Fibroblast of peridontal ligament (primary cell): ENCODE measurements at regions not wholly inside any gene's neighbourhood (a gene's known extent, or its start where the extent isn't known, plus 50 kb on each side); places are given as distances from the start of the nearest gene placed in this dataset.

Source experiments
- DNase-seq: peaks from one replicate; pipeline ENCODE4 v3.0.0-alpha.2; 2010; ENCODE audit errors: extremely low read depth

GRCh38 chr9:91023741-91024140 is 222.1 kb downstream of the SYK start:
- DNase-seq = no peak

DNA sequence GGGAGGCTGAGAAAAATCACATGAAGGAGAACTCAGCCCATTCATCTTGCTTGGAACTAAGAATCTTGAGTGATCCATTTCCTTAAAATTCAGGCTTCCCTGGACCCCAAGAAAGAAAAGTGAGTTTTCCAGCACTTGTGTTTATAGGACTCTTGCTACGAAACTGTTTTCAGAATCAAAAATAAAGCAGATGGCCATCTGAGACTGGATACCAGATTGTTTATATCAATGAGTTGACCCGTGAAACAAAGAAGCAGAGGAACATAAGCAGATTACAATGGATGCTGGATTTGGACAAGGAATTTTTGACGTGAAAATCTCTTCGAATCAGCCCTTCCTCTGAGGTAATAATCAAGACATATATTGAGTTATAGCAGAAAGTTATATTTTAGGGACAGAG is 223.2 kb downstream of the SYK start:
- no peak for DNase-seq

- DNase-seq = no peak
These were observed 224.2 kb downstream of the SYK start for GRCh38 chr9:91025856-91026255.

- no peak for DNase-seq
These were observed 224.6 kb downstream of the SYK start for GRCh38 chr9:91026266-91026665.

- DNase-seq = no peak
These were observed 225.4 kb downstream of the SYK start for GRCh38 chr9:91027005-91027404.

- DNase-seq = no peak
These were observed 226.7 kb downstream of the SYK start for GRCh38 chr9:91028166-91028827.

DNA sequence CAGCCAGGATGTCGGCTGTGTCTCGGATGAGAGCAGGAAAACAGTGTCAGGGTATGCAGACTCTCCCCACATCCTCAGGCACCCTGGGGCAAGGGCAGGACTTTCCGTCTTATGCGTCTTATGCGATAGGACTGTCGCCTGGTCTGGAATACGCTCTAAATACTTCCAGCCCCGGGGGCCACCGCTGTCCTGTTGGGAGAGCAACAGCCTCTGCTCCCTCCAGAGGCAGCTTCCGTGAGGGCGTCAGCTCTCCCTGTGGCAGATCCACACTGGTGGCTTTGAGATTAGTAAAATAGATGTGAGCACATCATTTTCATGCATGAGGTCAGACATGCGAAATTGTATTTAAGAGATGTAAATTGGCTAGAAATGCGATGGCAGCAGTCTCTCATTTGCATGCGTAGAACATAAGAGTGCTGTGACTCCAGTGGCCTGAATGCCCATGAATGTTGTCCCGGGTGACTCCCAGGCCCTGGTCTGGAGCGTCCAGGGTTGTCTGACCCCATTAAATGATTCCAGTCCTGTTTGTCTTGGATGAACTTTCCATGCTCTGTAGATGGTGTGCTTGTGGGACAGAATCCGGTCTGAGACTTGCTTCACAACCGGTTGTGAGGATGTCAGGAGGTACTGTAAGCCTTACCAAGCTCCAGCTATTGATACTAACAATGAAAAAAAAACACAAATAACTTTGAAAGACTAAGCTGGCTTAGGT is 228.2 kb downstream of the SYK start:
- no peak for DNase-seq

- DNase-seq = no peak
These were observed 230.5 kb downstream of the SYK start for GRCh38 chr9:91032121-91032531.

DNA sequence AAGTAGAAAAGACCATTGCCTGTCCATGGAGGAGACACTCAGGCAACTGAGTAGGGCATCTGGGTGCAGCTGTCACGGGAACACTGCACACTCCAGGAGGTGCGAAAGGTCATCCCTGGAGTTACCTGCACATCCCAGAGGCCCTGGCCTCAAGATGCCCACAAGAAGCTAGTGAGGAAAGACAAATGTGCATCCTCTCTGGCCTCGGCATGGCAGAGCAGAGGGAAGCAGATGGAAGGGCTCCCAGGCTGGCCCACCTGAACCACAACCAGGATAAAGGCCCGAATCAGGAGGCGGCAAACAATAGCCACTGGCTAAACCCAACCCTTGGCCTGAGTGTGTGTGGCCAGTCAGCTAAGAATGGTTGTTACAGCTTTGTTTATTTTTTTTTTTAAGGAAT is 231.7 kb downstream of the SYK start:
- DNase-seq = no peak

GRCh38 chr9:91033797-91034196 is 232.2 kb downstream of the SYK start:
- DNase-seq = no peak

- DNase-seq = no peak
These were observed 232.9 kb downstream of the SYK start for GRCh38 chr9:91034521-91034920.

GRCh38 chr9:91034976-91035824 is 233.6 kb downstream of the SYK start:
- DNase-seq = no peak

- no peak for DNase-seq
These were observed 234.2 kb downstream of the SYK start for GRCh38 chr9:91035825-91036208.

GRCh38 chr9:91036356-91036755 is 234.7 kb downstream of the SYK start:
- no peak for DNase-seq

DNA sequence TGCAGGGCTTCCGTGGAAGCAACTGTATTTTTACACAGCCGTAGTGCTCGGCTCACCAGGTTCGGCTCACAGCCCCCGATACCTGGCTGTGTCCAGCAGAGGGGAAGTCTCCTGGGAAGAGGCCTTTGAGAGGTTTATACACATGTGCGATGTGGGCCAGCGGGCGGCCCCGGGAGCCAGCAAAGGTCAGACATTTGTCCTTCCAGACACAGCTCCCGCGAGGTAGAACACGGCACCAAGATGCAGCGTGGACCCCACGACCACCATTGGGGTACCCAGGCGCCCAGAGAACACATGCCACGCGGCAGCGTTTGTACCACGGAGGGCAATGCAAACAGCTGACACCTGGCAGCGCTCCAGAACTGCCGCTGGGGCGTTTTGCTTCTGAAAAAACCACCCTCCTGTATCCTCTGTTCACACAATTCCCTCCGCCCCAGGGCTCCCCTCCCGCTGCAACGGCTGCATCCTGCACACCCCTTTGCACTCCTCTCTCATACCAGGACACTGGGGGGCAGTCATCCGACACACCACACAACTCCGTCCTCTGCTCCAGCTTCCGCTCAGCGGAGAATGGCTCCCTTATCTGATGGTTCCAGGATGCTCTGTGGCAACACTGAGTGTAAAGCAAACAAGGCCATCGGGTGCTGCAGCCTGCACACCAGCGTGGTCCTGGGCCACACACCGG is 235.3 kb downstream of the SYK start:
- peak; percentile 81 for DNase-seq

DNA sequence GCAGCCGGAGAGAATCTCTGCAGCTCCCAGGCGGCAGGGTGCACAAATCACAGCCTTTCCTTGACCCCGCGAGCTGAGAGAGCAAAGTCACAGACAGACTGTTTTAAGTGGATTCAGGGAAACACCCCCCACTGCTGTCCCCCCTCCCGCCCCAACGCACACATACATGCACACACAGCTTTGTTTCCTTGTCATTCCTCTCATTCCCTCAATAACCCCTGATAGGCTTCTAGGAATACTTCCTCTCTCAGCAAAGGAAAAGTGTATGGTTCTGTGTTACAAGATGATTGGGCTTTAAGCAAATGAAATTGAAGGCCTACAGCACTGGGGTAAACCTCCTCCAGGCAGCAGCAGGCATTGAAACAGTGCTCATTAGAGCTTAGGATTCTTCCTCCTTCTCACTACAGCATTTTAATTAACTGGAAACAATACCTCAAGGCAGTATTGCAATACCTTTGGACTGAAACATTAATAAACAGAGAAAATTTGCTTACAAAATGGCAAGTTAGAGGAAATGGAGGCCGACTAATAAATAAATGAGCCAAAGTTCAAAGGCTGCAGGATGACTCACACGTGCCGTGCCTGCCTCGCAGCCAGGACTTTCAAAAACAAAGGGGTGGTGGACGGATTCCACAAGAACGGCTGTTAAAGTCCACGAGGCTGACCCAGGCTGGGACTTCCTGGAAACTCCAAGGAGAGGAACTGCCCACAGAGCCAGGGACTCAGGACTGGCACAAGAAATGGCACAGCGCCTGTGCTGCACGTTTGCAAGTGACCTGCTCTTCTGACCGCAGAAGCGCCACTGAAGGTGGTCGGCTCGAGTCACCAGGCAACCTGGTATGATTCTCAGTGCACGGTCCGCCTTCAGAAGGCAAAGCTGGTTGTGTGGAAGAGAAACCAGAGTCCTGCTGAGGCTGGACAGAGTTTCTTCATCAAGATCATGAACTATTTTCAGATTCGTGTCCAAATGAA is 236.2 kb downstream of the SYK start:
- DNase-seq = peak; percentile 61

GRCh38 chr9:91038483-91039124 is 237.0 kb downstream of the SYK start:
- no peak for DNase-seq

GRCh38 chr9:91039125-91039834 is 237.7 kb downstream of the SYK start:
- no peak for DNase-seq

- no peak for DNase-seq
These were observed 238.2 kb downstream of the SYK start for GRCh38 chr9:91039835-91040140.
